ENCODE measurements at regions not wholly inside any gene's neighbourhood (a gene's known extent, or its start where the extent isn't known, plus 50 kb on each side); places are given as distances from the start of the nearest gene placed in this dataset.
A peak's percentile ranks its signal among the peaks of the same experiment; 100 is the strongest.

DNA sequence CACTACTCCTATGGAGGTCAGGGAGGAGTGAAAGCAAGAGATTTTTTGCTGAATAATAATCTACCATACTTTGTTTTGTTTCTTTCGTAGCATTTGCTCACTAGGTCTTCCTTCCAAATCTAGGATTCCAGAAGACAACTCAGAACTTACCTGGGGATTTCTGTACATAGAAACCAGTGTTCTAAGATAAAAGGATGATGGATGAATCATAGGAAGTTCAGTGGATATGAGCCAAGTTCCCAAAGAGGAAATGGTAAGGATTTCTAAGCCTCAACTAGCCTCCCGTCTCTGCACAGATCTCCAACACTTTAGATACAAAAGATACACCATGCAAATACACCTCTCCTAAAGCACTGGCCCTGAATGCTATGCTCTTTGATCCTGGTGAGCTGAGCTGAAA, 283.9 kb downstream of the TAFA4 start:
- no peaks in the 10 kb centered on the region for H3K36me3 ChIP-seq (ENCODE audit: low read depth)
- no peaks in the 10 kb centered on the region for H3K9me3 ChIP-seq
- no peaks in the 10 kb centered on the region for H3K4me1 ChIP-seq (ENCODE audit: low read depth)
- H3K4me3 ChIP-seq: no peak overlapping the region
- ATAC-seq: no peak
- intact Hi-C loops (cut with DNase I, micrococcal nuclease): no loop called here
- TF ChIP-seq, protein P1, sequence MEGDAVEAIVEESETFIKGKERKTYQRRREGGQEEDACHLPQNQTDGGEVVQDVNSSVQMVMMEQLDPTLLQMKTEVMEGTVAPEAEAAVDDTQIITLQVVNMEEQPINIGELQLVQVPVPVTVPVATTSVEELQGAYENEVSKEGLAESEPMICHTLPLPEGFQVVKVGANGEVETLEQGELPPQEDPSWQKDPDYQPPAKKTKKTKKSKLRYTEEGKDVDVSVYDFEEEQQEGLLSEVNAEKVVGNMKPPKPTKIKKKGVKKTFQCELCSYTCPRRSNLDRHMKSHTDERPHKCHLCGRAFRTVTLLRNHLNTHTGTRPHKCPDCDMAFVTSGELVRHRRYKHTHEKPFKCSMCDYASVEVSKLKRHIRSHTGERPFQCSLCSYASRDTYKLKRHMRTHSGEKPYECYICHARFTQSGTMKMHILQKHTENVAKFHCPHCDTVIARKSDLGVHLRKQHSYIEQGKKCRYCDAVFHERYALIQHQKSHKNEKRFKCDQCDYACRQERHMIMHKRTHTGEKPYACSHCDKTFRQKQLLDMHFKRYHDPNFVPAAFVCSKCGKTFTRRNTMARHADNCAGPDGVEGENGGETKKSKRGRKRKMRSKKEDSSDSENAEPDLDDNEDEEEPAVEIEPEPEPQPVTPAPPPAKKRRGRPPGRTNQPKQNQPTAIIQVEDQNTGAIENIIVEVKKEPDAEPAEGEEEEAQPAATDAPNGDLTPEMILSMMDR (IDR thresholded peaks at IDR 0.05): no peak
- no peak for DNase-seq

DNA sequence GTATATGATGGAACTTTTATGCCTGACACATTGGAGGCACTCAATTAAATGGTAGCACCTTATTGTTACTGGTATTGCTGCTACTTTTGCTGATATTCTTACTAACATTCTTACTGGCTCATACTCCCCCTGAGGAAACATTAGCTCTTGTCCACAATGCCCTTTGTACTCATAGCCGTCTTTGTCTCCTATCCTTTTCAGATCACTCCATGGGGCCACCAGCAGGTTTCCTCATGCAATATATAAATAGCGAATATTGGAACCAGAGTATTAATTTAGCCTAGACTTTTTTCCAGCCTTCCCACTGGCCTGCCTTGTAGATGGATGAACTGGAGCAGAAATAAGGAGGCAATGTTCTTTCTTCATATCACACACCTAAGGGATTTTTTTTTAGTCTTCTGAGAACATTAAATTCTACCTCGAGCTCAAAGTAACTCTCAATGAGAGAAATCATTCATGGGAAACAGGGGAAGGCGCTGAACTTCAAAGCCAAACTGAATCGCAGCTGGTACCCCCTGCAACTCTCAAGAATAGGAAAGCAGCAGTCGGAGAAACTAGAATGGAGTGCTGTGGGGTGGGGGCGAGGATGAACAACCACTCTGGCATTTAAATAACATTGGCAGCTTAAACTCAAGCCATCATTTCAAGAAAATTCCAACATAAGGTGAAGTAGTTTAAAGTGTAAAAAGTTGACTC, 300.3 kb downstream of the TAFA4 start:
- Histone ChIP-seq H3K4me3 (no peak overlapping the region), H3K36me3 (ENCODE audit: low read depth) (no peaks in the 10 kb centered on the region), H3K9me3 (no peaks in the 10 kb centered on the region), H3K4me1 (ENCODE audit: low read depth) (no peaks in the 10 kb centered on the region)
- DNase-seq (no peak), ATAC-seq (no peak)
- intact Hi-C loops (cut with DNase I, micrococcal nuclease): no loop called here
- TF ChIP-seq, protein P1 (IDR thresholded peaks at IDR 0.05): no peak

DNA sequence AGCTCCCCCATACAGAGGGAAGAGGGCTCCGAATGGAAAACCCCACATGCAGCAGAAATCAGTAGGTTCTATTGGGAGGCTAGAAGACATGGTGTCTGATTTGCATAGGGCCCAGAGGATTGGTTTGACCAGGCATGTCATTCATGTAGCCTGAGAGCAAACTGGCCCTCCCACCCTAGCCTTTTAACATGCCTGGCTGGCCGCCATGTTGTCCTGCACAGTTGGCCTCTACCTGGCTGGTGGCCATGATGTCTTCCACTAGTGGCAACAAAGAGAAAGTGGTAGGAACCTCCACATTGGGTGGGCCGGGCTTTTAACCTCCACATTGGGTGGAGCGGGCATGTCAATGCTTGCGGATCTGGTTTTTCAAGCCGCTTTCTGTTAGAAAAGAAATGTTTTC, 312.1 kb downstream of the TAFA4 start:
- TF ChIP-seq, protein P1 (IDR thresholded peaks at IDR 0.05): no peak
- Histone ChIP-seq H3K9me3 (no peaks in the 10 kb centered on the region), H3K4me1 (ENCODE audit: low read depth) (no peaks in the 10 kb centered on the region), H3K36me3 (ENCODE audit: low read depth) (no peaks in the 10 kb centered on the region), H3K4me3 (no peak overlapping the region)
- intact Hi-C loops (cut with DNase I, micrococcal nuclease): no loop called here
- DNase-seq: no peak
- no peak for ATAC-seq

DNA sequence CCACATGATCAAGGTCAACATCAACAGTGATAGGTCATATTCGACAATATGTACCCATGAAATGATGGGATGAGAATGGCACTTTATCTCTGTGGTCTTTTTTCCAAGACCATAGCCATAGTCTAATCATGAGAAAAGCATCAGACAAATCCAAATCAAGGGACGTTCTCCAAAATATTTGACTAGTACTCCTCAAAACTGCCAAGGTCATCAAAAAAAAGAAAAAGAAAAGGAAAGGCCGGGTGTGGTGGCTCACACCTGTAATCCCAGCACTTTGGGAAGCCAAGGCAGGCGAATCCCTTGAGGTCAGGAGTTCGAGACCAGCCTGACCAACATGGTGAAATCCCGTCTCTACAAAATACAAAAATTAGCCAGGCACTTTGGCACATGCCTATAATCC, 318.3 kb downstream of the TAFA4 start:
- ATAC-seq: no peak
- intact Hi-C loops (cut with DNase I, micrococcal nuclease): no loop called here
- H3K4me3 ChIP-seq: no peak overlapping the region
- H3K36me3 ChIP-seq (ENCODE audit: low read depth): no peaks in the 10 kb centered on the region
- TF ChIP-seq, protein P1 (IDR thresholded peaks at IDR 0.05): no peak
- H3K4me1 ChIP-seq (ENCODE audit: low read depth): no peaks in the 10 kb centered on the region
- DNase-seq: no peak
- peaks cover 10% of the 10 kb centered on the region for H3K9me3 ChIP-seq

DNA sequence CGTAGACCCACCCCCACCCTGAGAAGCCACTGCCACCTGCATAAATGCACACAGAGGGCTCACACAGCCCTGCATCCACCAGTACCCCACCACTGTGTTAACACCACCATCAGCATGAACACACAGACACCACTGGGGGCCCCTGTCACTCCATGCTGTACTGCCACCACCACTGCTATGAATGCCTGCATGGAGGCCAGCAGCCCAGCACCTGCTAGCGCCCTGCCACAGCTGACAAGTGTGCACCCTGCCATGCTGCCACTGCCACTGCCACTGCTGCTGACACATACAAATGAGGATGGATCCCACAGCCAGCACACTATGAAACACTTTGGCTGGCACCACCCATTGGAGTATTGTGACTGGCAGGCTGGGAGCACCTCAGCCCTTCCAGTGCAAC, 361.0 kb downstream of the TAFA4 start:
- ATAC-seq: no peak

More for the DNA sequence above, 361.0 kb downstream of the TAFA4 start:
- H3K4me1 ChIP-seq (ENCODE audit: low read depth): no peaks in the 10 kb centered on the region
- DNase-seq: peak in 1 of 3 donors; percentile 42
- intact Hi-C loops (cut with DNase I, micrococcal nuclease): no loop called here
- no peaks in the 10 kb centered on the region for H3K9me3 ChIP-seq
- H3K36me3 ChIP-seq (ENCODE audit: low read depth): no peaks in the 10 kb centered on the region
- TF ChIP-seq, protein P1 (IDR thresholded peaks at IDR 0.05): no peak
- H3K4me3 ChIP-seq: no peak overlapping the region

Data from mucosa of descending colon (tissue), 3 donors.